Memory B cell (primary cell): ENCODE measurements at regions not wholly inside any gene's neighbourhood (a gene's known extent, or its start where the extent isn't known, plus 50 kb on each side); places are given as distances from the start of the nearest gene placed in this dataset.
A peak's percentile ranks its signal among the peaks of the same experiment; 100 is the strongest.

ENCODE experiments used
- ATAC-seq: fragments of 150-1000 bp; cut with Tn5 transposase; 2 replicates; pipeline ENCODE4 v1.10.0; 2021; ENCODE audit warnings: low read depth, mild to moderate bottlenecking, moderate library complexity
- DNase-seq, 2 donors: peaks; one replicate each; pipeline ENCODE4 v3.0.0; 2022; ENCODE audit warnings: low spot score in 2 of 2
- H3K27ac Mint-ChIP-seq: one replicate; pipeline ENCODE4 v1.8.0; 2022; ENCODE audit warnings: mild to moderate bottlenecking, moderate library complexity, mixed read lengths
- H3K27me3 Mint-ChIP-seq: one replicate; pipeline ENCODE4 v1.8.0; 2022; ENCODE audit warnings: mixed read lengths
- H3K36me3 Mint-ChIP-seq: one replicate; pipeline ENCODE4 v1.8.0; 2022; ENCODE audit warnings: mild to moderate bottlenecking, mixed read lengths
- H3K4me1 Mint-ChIP-seq: one replicate; pipeline ENCODE4 v1.8.0; 2022; ENCODE audit warnings: mixed read lengths
- H3K4me3 Mint-ChIP-seq: one replicate; pipeline ENCODE4 v1.8.0; 2022; ENCODE audit warnings: mild to moderate bottlenecking, moderate library complexity, mixed read lengths
- H3K9me3 Mint-ChIP-seq: one replicate; pipeline ENCODE4 v1.8.0; 2022; ENCODE audit warnings: mixed read lengths

DNA sequence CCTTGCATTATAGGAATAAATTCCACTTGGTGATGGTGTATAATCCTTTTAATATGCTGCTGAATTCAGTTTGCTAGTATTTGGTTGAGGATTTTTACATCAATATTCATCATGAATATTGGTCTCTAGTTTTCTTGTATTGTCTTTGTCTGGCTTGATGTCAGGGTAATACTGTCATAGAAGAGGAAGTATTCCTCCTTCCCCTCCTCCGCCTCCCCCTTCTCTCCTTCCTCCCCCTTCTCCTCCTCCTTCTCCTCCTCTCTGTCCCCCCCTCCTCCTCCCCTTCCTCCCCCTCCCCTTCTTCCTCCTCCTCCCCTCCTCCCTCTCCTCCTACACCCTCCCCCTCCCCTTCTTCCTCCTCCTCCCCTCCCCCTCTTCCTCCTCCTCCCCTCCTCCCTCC lies 65.8 kb downstream of the RGS12 start:
- no peak overlapping the region for H3K27ac Mint-ChIP-seq
- H3K36me3 Mint-ChIP-seq = peaks cover 3% of the 10 kb centered on the region
- no peak for ATAC-seq
- no peak for DNase-seq
- H3K9me3 Mint-ChIP-seq = peaks cover 1% of the 10 kb centered on the region
- H3K4me1 Mint-ChIP-seq = peaks cover 23% of the 10 kb centered on the region
- peaks cover 8% of the 10 kb centered on the region for H3K27me3 Mint-ChIP-seq
- H3K4me3 Mint-ChIP-seq = no peak overlapping the region

- DNase-seq = peak in 1 of 2 donors; percentile 5
- Mint-ChIP-seq H3K4me3 (no peak overlapping the region), H3K27me3 (peaks cover 10% of the 10 kb centered on the region), H3K27ac (no peak overlapping the region), H3K36me3 (peaks cover 3% of the 10 kb centered on the region), H3K9me3 (peaks cover 1% of the 10 kb centered on the region), H3K4me1 (peaks cover 14% of the 10 kb centered on the region)
- no peak for ATAC-seq
Measured at GRCh38 chr4:3360777-3361176, 68.0 kb downstream of the RGS12 start.

DNA sequence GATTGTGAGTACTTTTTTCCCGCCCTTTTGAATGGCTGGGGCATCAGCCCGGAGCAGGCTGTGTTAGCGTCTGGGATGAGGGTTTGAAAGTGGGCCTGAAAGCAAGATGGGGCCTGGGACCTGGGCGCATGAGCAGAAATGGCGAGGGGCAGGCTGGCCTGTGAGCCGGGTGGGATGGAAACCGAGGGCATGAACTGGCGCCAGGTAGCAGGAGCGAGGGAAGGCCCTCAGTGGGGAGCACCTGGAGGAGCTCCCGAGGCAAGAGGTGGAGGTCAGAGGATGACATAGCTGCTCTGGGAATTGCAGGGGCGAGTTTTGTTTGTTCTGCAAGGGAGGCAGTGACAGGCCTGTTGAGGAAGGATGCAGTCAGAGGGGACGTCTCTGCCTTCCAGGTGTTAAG lies 68.6 kb downstream of the RGS12 start:
- peaks cover 10% of the 10 kb centered on the region for H3K27me3 Mint-ChIP-seq
- peaks cover 18% of the 10 kb centered on the region for H3K4me1 Mint-ChIP-seq
- DNase-seq = peak in 1 of 2 donors; percentile 6
- H3K27ac Mint-ChIP-seq = no peak overlapping the region
- no peak overlapping the region for H3K4me3 Mint-ChIP-seq
- H3K9me3 Mint-ChIP-seq = peaks cover 1% of the 10 kb centered on the region
- H3K36me3 Mint-ChIP-seq = peaks cover 3% of the 10 kb centered on the region
- ATAC-seq = no peak

DNA sequence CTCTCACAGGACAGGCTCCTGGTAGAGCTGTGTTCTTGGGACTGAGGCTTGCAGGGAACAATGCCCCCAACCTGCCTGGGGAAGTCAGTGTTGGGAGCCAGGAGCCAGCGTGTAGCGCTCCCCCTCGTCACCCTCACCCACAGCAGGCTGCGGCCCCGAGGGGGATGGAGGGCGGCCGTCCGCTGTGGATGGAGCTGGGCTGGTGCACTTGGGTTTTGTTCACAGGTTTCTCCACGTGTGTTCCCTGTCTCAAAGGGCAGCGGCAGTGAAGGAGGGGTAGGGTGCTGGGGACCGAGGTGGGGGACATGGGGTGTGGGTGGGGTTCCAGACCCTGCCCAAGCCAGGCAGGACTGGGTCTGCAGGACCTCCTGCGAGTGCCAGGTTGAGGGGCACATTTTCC lies 69.1 kb downstream of the RGS12 start:
- peaks cover 1% of the 10 kb centered on the region for H3K9me3 Mint-ChIP-seq
- peaks cover 3% of the 10 kb centered on the region for H3K36me3 Mint-ChIP-seq
- ATAC-seq = no peak
- peaks cover 10% of the 10 kb centered on the region for H3K27me3 Mint-ChIP-seq
- H3K4me1 Mint-ChIP-seq = peaks cover 18% of the 10 kb centered on the region
- no peak overlapping the region for H3K4me3 Mint-ChIP-seq
- H3K27ac Mint-ChIP-seq = no peak overlapping the region
- peak in 1 of 2 donors; percentile 5 for DNase-seq

GRCh38 chr4:3362431-3363287 lies 69.8 kb downstream of the RGS12 start:
- ATAC-seq = no peak
- Mint-ChIP-seq H3K4me1 (peaks cover 18% of the 10 kb centered on the region), H3K9me3 (peaks cover 1% of the 10 kb centered on the region), H3K27ac (no peak overlapping the region), H3K36me3 (peaks cover 3% of the 10 kb centered on the region), H3K27me3 (peaks cover 10% of the 10 kb centered on the region), H3K4me3 (no peak overlapping the region)
- DNase-seq = no peak

GRCh38 chr4:3363411-3364141 lies 70.8 kb downstream of the RGS12 start:
- H3K27me3 Mint-ChIP-seq = peaks cover 12% of the 10 kb centered on the region
- H3K4me1 Mint-ChIP-seq = peaks cover 21% of the 10 kb centered on the region
- peaks cover 1% of the 10 kb centered on the region for H3K9me3 Mint-ChIP-seq
- H3K36me3 Mint-ChIP-seq = peaks cover 3% of the 10 kb centered on the region
- ATAC-seq = no peak
- H3K4me3 Mint-ChIP-seq = no peak overlapping the region
- no peak overlapping the region for H3K27ac Mint-ChIP-seq
- no peak for DNase-seq

DNA sequence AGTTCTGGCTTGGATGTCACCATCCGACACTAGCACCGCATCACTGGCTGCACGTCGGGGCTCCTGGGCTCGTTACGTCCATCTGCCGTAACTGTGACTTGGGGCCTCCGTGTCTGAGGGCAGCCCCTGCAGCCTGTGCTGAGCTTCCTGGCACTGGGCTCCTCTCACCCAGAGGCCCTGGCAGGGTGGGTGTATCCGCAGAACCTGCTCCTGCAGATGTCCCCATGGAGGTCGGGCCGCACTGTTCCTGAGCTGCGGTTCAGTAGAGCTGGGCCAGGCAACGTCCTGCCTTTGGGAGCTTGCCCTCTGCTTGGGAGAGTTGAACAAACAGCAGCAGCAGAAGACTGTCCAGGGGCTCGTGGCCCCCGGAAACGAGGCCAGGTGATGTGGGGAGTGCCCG lies 71.4 kb downstream of the RGS12 start:
- Mint-ChIP-seq H3K4me1 (peaks cover 22% of the 10 kb centered on the region), H3K4me3 (no peak overlapping the region)

DNA sequence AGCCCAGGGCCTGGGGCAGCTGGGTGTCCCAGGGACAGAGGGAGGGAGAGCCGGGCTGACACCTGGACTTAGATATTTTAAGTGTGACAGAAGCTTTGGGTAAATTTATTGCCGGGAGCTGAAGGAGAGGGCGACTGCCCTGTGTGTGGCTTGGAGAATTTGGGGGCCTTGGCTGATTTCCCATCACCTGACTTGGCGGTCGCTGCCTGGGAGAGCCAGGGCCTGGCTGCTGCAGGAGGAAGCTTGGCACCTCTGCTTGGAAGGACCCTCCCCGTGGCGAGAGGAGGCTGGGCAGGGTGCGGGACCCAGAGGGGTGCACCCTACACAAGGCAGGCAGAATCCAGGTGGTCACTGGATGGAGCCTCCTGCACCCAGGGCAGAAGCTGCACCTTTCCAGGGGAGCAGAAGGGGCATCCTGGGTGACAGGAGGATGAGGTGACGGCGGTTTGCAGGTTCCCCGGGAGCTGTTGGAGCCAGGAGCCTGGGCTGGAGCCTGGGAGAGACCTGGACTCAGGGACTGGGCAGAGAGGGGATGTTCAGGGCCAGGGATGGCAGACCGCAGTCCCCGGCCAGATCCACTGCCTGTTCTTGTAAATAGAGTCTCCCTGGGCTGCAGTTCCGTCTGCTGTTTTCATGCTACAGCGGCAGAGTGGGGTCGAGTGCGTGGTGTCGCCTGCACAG lies 72.0 kb downstream of the RGS12 start:
- DNase-seq (no peak), ATAC-seq (no peak)
- Mint-ChIP-seq H3K4me3 (no peak overlapping the region), H3K27ac (no peak overlapping the region), H3K36me3 (peaks cover 3% of the 10 kb centered on the region), H3K9me3 (no peaks in the 10 kb centered on the region), H3K4me1 (peaks cover 21% of the 10 kb centered on the region), H3K27me3 (peaks cover 13% of the 10 kb centered on the region)

More for the DNA sequence above, 71.4 kb downstream of the RGS12 start:
- ATAC-seq (no peak), DNase-seq (no peak)
- Mint-ChIP-seq H3K27ac (no peak overlapping the region), H3K27me3 (peaks cover 13% of the 10 kb centered on the region), H3K36me3 (peaks cover 3% of the 10 kb centered on the region), H3K9me3 (peaks cover 1% of the 10 kb centered on the region)

DNA sequence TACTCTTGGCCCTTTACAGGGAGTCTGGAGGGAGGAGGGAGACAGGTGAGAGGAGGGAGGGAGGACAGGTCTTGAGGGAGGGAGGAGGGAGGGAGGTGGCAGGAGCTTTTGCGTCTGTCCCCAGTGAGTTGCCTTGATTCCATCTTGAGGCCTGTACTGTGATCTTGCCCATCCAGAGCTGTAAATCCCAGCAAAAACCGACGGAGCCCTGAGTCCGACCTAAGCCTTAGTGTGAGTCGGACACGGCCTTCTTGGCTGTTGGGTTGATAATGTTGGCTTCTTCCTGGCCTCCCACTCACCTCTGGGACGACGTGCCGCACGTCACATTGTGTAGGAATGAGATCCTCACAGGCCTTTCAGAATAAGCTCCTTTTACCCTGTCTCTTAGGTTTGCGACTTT lies 72.5 kb downstream of the RGS12 start:
- ATAC-seq = no peak
- Mint-ChIP-seq H3K27me3 (peaks cover 13% of the 10 kb centered on the region), H3K4me3 (no peak overlapping the region), H3K27ac (no peak overlapping the region), H3K4me1 (peaks cover 24% of the 10 kb centered on the region), H3K9me3 (no peaks in the 10 kb centered on the region), H3K36me3 (peaks cover 3% of the 10 kb centered on the region)
- DNase-seq = no peak

GRCh38 chr4:3365871-3366842 lies 73.3 kb downstream of the RGS12 start:
- no peak overlapping the region for H3K4me3 Mint-ChIP-seq
- no peak overlapping the region for H3K27ac Mint-ChIP-seq
- H3K4me1 Mint-ChIP-seq = peaks cover 24% of the 10 kb centered on the region
- H3K27me3 Mint-ChIP-seq = peaks cover 13% of the 10 kb centered on the region
- H3K9me3 Mint-ChIP-seq = no peaks in the 10 kb centered on the region
- DNase-seq (no peak), ATAC-seq (no peak)
- peaks cover 3% of the 10 kb centered on the region for H3K36me3 Mint-ChIP-seq

DNA sequence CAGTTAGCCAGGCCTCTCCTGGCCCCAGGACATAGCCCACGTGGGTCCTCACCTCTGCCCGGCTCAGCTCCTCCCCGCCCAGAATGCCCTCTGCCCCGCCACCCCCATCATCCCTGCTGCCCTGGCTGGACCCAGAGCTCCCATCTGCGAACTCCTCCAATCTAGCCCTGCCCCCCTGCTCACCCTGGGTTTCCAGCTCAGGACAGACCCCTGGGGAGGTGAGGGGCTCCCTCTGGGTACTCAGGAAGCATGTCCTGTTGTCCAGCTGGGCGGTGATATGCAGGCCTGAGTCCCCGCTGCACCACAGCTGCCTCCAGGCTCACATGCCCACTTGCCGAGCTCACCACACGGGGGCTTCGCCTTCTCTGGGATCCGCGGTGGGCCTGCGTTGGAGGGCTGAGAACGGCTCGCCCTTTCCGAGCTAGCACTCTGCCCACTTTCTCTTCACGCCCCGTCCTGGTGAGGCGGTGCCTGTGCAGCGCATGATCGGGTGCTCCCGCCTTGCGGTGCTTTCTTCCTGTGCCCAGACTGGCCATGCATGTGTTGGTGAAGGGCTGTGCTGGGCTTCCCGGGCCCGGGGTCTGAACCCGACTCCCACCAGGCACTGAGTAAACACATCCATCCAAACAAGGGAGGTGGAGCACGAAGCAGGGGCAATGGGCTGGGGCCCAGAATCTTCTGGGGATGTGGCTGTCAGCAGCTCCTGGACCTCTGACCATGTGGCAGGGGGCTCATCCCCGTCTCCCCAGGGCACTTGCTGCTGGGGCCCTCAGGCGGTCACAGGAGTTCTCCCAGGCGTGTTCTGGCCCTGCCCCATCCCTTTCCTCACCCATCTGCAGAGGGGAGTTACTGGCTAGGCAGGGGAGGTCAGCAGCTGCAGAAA lies 74.3 kb downstream of the RGS12 start:
- H3K36me3 Mint-ChIP-seq = peaks cover 2% of the 10 kb centered on the region

DNA sequence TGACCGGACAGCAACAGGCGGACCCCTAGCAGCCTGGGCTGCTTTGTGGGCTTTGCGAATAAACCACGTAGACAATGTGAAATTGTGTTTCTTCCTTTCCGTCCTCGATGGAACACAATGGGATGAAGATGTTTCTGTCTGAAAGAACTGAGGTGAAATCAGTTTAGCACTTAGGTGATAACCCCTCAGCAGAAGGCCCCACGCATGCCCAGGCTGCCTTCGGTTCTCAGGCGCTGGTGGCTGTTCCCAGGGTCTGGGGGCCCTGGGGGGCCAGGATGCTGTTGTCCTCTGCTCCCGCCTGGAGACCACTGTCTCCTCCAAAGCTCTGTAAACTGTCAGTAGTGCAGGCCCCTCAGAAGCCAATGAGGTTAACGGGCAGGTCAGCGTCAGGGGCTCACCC lies 73.9 kb upstream of the HGFAC start:
- ATAC-seq = no peak
- H3K27ac Mint-ChIP-seq = peak overlapping the region; percentile 36
- no peak for DNase-seq
- peaks cover 19% of the 10 kb centered on the region for H3K4me1 Mint-ChIP-seq
- no peaks in the 10 kb centered on the region for H3K36me3 Mint-ChIP-seq
- no peaks in the 10 kb centered on the region for H3K9me3 Mint-ChIP-seq
- peaks cover 6% of the 10 kb centered on the region for H3K27me3 Mint-ChIP-seq
- no peak overlapping the region for H3K4me3 Mint-ChIP-seq

More for the DNA sequence above, 74.3 kb downstream of the RGS12 start:
- Mint-ChIP-seq H3K9me3 (no peaks in the 10 kb centered on the region), H3K27me3 (peaks cover 13% of the 10 kb centered on the region), H3K4me3 (no peak overlapping the region), H3K4me1 (peaks cover 23% of the 10 kb centered on the region), H3K27ac (no peak overlapping the region)
- DNase-seq (no peak), ATAC-seq (no peak)
